ENCODE measurements at regions not wholly inside any gene's neighbourhood (a gene's known extent, or its start where the extent isn't known, plus 50 kb on each side); places are given as distances from the start of the nearest gene placed in this dataset.

- TF ChIP-seq CTCF (IDR thresholded peaks at IDR 0.05; ENCODE audit: insufficient read depth, low read depth, low read length): no peak
- TF ChIP-seq EZH2 (IDR thresholded peaks at IDR 0.05; ENCODE audit: insufficient read depth, low read length): no peak
Measured at GRCh38 chr5:144638787-144639186, 468.1 kb downstream of the KCTD16 start.

Measured in astrocyte (in vitro differentiated cells and primary cell).